ENCODE measurements at regions not wholly inside any gene's neighbourhood (a gene's known extent, or its start where the extent isn't known, plus 50 kb on each side); places are given as distances from the start of the nearest gene placed in this dataset.

GRCh38 chr15:36059596-36059995 is 513.6 kb upstream of the DPH6 start:
- no peak for DNase-seq (ENCODE audit: low read depth in 1 of 2, low spot score in 1 of 2)

- DNase-seq (ENCODE audit: low read depth in 1 of 2, low spot score in 1 of 2): no peak
These were observed 516.4 kb upstream of the DPH6 start for GRCh38 chr15:36062357-36062756.

GRCh38 chr15:36066757-36067156 is 512.7 kb upstream of the CDIN1 start:
- DNase-seq (ENCODE audit: low read depth in 1 of 2, low spot score in 1 of 2): no peak

- DNase-seq (ENCODE audit: low read depth in 1 of 2, low spot score in 1 of 2): no peak
These were observed 511.7 kb upstream of the CDIN1 start for GRCh38 chr15:36067483-36068274.

- DNase-seq (ENCODE audit: low read depth in 1 of 2, low spot score in 1 of 2): no peak
These were observed 504.1 kb upstream of the CDIN1 start for GRCh38 chr15:36075333-36075732.

- no peak for DNase-seq (ENCODE audit: low read depth in 1 of 2, low spot score in 1 of 2)
These were observed 500.4 kb upstream of the CDIN1 start for GRCh38 chr15:36079021-36079420.

GRCh38 chr15:36080759-36081158 is 498.7 kb upstream of the CDIN1 start:
- no peak for DNase-seq (ENCODE audit: low read depth in 1 of 2, low spot score in 1 of 2)

- DNase-seq (ENCODE audit: low read depth in 1 of 2, low spot score in 1 of 2): no peak
These were observed 489.0 kb upstream of the CDIN1 start for GRCh38 chr15:36090286-36090946.

GRCh38 chr15:36106640-36107335 is 472.6 kb upstream of the CDIN1 start:
- DNase-seq (ENCODE audit: low read depth in 1 of 2, low spot score in 1 of 2): no peak

GRCh38 chr15:36108541-36108940 is 470.9 kb upstream of the CDIN1 start:
- no peak for DNase-seq (ENCODE audit: low read depth in 1 of 2, low spot score in 1 of 2)

GRCh38 chr15:36109943-36110658 is 469.3 kb upstream of the CDIN1 start:
- DNase-seq (ENCODE audit: low read depth in 1 of 2, low spot score in 1 of 2): no peak

GRCh38 chr15:36110659-36110993 is 468.8 kb upstream of the CDIN1 start:
- DNase-seq (ENCODE audit: low read depth in 1 of 2, low spot score in 1 of 2): no peak

- DNase-seq (ENCODE audit: low read depth in 1 of 2, low spot score in 1 of 2): no peak
These were observed 462.1 kb upstream of the CDIN1 start for GRCh38 chr15:36117296-36117787.

- DNase-seq (ENCODE audit: low read depth in 1 of 2, low spot score in 1 of 2): no peak
These were observed 453.2 kb upstream of the CDIN1 start for GRCh38 chr15:36126194-36126593.

- no peak for DNase-seq (ENCODE audit: low read depth in 1 of 2, low spot score in 1 of 2)
These were observed 448.6 kb upstream of the CDIN1 start for GRCh38 chr15:36130641-36131310.

GRCh38 chr15:36133742-36134141 is 445.7 kb upstream of the CDIN1 start:
- no peak for DNase-seq (ENCODE audit: low read depth in 1 of 2, low spot score in 1 of 2)

GRCh38 chr15:36136049-36136448 is 443.4 kb upstream of the CDIN1 start:
- DNase-seq (ENCODE audit: low read depth in 1 of 2, low spot score in 1 of 2): no peak

- DNase-seq (ENCODE audit: low read depth in 1 of 2, low spot score in 1 of 2): no peak
These were observed 426.5 kb upstream of the CDIN1 start for GRCh38 chr15:36152936-36153335.

GRCh38 chr15:36156879-36157427 is 422.5 kb upstream of the CDIN1 start:
- no peak for DNase-seq (ENCODE audit: low read depth in 1 of 2, low spot score in 1 of 2)

- DNase-seq (ENCODE audit: low read depth in 1 of 2, low spot score in 1 of 2): no peak
These were observed 419.1 kb upstream of the CDIN1 start for GRCh38 chr15:36160351-36160750.

- no peak for DNase-seq (ENCODE audit: low read depth in 1 of 2, low spot score in 1 of 2)
These were observed 418.3 kb upstream of the CDIN1 start for GRCh38 chr15:36161108-36161507.
